SU-DHL-6 (cell line): ENCODE measurements at regions not wholly inside any gene's neighbourhood (a gene's known extent, or its start where the extent isn't known, plus 50 kb on each side); places are given as distances from the start of the nearest gene placed in this dataset.

Experiments
- EZH2phosphoT487 ChIP-seq: fragments of 200-600 bp; sonication (generic), shearing (Covaris generic); conservative IDR thresholded peaks from 2 replicates; pipeline ENCODE4 v1.6.1; 2018; ENCODE audit warnings: mild to moderate bottlenecking, antibody characterized with exemption, low read length, moderate library complexity, mixed read lengths
- TF ChIP-seq, protein P1 (sequence below): fragments of 200-600 bp; sonication (generic); IDR thresholded peaks from one replicate; pipeline ENCODE4 v1.5.1; 2017; ENCODE audit warnings: antibody characterized with exemption, mild to moderate bottlenecking, low read length, moderate library complexity; ENCODE audit not compliant: insufficient read depth, poor library complexity, severe bottlenecking

DNA sequence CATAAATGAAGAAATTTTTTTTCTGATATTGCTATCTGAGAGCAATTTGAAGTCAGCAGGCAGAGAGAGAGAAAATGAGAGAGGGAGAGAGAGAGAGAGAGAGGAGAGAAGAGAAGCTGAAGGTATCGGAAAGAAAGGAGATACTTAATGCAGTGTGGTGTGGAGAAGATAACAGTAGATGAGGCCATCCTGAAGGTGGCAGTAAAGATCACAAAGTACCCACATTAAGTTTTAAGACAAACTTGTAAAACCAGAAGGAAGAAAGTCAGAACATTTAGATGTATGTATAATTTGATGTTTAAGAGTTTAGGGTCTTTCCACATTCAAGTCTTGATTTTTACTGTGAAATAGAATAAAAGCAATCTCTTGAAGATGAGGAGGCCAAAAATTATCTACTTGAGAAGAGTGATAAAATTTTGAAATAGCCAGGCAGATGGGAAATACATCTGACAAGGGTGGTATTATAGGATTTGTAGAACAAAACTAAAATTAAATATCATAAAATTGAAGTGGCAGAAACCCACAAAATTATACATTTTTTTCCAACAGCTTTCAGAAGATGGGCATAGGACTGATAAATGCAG lies 1753.4 kb downstream of the MRPL39 start:
- TF ChIP-seq, protein P1, sequence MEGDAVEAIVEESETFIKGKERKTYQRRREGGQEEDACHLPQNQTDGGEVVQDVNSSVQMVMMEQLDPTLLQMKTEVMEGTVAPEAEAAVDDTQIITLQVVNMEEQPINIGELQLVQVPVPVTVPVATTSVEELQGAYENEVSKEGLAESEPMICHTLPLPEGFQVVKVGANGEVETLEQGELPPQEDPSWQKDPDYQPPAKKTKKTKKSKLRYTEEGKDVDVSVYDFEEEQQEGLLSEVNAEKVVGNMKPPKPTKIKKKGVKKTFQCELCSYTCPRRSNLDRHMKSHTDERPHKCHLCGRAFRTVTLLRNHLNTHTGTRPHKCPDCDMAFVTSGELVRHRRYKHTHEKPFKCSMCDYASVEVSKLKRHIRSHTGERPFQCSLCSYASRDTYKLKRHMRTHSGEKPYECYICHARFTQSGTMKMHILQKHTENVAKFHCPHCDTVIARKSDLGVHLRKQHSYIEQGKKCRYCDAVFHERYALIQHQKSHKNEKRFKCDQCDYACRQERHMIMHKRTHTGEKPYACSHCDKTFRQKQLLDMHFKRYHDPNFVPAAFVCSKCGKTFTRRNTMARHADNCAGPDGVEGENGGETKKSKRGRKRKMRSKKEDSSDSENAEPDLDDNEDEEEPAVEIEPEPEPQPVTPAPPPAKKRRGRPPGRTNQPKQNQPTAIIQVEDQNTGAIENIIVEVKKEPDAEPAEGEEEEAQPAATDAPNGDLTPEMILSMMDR: peak; percentile 35
- no peak for TF ChIP-seq EZH2phosphoT487
